NB4 (cell line): ENCODE measurements at regions not wholly inside any gene's neighbourhood (a gene's known extent, or its start where the extent isn't known, plus 50 kb on each side); places are given as distances from the start of the nearest gene placed in this dataset.

Experiments used
- POLR2A ChIP-seq: IDR thresholded peaks from 2 replicates; pipeline ENCODE4 v1.6.1; 2011; ENCODE audit warnings: mild to moderate bottlenecking; ENCODE audit not compliant: insufficient read length; ENCODE audit errors: extremely low read depth
- TF ChIP-seq, protein P1 (sequence below): IDR thresholded peaks from one replicate; pipeline ENCODE4 v1.5.1; 2012; ENCODE audit warnings: low read depth, low read length
- TF ChIP-seq, protein P2 (sequence below): IDR thresholded peaks from 2 replicates; pipeline ENCODE4 v1.6.1; 2011; ENCODE audit warnings: low read depth, low read length

DNA sequence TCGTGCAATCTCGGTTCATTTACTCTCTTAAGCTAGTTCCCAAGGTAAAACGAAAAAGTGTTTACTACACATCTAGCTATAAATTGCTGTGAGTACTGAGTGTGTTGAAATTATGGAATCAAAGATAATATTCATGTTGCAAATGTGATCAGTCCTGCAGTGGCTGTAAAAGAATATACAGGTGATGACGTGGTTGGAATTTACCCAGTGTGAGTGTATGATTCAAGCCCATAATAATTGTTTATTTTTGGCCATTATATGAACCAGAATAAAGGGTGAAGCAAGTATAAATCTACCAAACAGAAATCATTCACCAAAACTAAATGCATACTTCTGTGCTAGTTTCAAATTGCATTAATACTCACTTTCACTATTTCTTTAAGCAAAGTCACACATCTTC is 1363.6 kb upstream of the CHAC2 start:
- no peak for TF ChIP-seq POLR2A
- TF ChIP-seq, protein P1, sequence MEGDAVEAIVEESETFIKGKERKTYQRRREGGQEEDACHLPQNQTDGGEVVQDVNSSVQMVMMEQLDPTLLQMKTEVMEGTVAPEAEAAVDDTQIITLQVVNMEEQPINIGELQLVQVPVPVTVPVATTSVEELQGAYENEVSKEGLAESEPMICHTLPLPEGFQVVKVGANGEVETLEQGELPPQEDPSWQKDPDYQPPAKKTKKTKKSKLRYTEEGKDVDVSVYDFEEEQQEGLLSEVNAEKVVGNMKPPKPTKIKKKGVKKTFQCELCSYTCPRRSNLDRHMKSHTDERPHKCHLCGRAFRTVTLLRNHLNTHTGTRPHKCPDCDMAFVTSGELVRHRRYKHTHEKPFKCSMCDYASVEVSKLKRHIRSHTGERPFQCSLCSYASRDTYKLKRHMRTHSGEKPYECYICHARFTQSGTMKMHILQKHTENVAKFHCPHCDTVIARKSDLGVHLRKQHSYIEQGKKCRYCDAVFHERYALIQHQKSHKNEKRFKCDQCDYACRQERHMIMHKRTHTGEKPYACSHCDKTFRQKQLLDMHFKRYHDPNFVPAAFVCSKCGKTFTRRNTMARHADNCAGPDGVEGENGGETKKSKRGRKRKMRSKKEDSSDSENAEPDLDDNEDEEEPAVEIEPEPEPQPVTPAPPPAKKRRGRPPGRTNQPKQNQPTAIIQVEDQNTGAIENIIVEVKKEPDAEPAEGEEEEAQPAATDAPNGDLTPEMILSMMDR, result no peak
- TF ChIP-seq, protein P2, sequence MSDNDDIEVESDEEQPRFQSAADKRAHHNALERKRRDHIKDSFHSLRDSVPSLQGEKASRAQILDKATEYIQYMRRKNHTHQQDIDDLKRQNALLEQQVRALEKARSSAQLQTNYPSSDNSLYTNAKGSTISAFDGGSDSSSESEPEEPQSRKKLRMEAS, result no peak
